Astrocyte (in vitro differentiated cells and primary cell): ENCODE measurements at regions not wholly inside any gene's neighbourhood (a gene's known extent, or its start where the extent isn't known, plus 50 kb on each side); places are given as distances from the start of the nearest gene placed in this dataset.

Experiments used
- DNase-seq: peaks from one replicate; pipeline ENCODE4 v3.0.0-alpha.2; 2010; ENCODE audit warnings: low read depth
- FAIRE-seq: peaks from 2 replicates; lab custom pipeline; 2011; peaks lifted over from hg19 to GRCh38; lab: Jason Lieb, UNC
- H2AFZ ChIP-seq: 2 replicates; pipeline ENCODE4 v1.6.0; 2012; ENCODE audit warnings: low read depth, low read length, inconsistent platforms
- H3K27ac ChIP-seq: 2 replicates; pipeline ENCODE4 v1.5.1; 2011; ENCODE audit warnings: low read depth, low read length, inconsistent platforms
- H3K27me3 ChIP-seq: 2 replicates; pipeline ENCODE4 v1.6.0; 2011; ENCODE audit warnings: low read length, inconsistent platforms; ENCODE audit not compliant: insufficient read depth
- H3K36me3 ChIP-seq: 2 replicates; pipeline ENCODE4 v1.5.1; 2011; ENCODE audit warnings: low read length, inconsistent platforms; ENCODE audit not compliant: insufficient read depth
- H3K4me1 ChIP-seq: 2 replicates; pipeline ENCODE4 v1.5.1; 2011; ENCODE audit warnings: low read length, inconsistent platforms; ENCODE audit not compliant: insufficient read depth
- H3K4me2 ChIP-seq: 2 replicates; pipeline ENCODE4 v1.6.0; 2012; ENCODE audit warnings: low read length, inconsistent platforms
- H3K4me3 ChIP-seq: 2 replicates; pipeline ENCODE4 v1.5.1; 2011; ENCODE audit warnings: low read depth, mild to moderate bottlenecking, low read length, inconsistent platforms; ENCODE audit not compliant: insufficient read depth
- H3K79me2 ChIP-seq: 2 replicates; pipeline ENCODE4 v1.6.0; 2012; ENCODE audit warnings: mild to moderate bottlenecking, low read length, inconsistent platforms; ENCODE audit not compliant: insufficient read depth
- H3K9ac ChIP-seq: 2 replicates; pipeline ENCODE4 v1.6.0; 2012; ENCODE audit warnings: mild to moderate bottlenecking, low read length, inconsistent platforms
- H3K9me3 ChIP-seq: 2 replicates; pipeline ENCODE4 v1.5.1; 2012; ENCODE audit warnings: low read depth, mild to moderate bottlenecking, low read length, inconsistent platforms; ENCODE audit not compliant: insufficient read depth
- H4K20me1 ChIP-seq: 2 replicates; pipeline ENCODE4 v1.6.0; 2012; ENCODE audit warnings: low read length, inconsistent platforms; ENCODE audit not compliant: insufficient read depth
- H3K27ac Mint-ChIP-seq: one replicate; pipeline ENCODE4 v1.8.0; 2021; ENCODE audit warnings: mild to moderate bottlenecking, mixed read lengths; ENCODE audit not compliant: unreplicated experiment
- H3K27me3 Mint-ChIP-seq: one replicate; pipeline ENCODE4 v1.8.0; 2021; ENCODE audit warnings: low read depth, mixed read lengths; ENCODE audit not compliant: unreplicated experiment
- H3K36me3 Mint-ChIP-seq: one replicate; pipeline ENCODE4 v1.8.0; 2021; ENCODE audit warnings: low read depth, mixed read lengths; ENCODE audit not compliant: unreplicated experiment
- H3K4me1 Mint-ChIP-seq: one replicate; pipeline ENCODE4 v1.8.0; 2021; ENCODE audit warnings: low read depth, mixed read lengths; ENCODE audit not compliant: unreplicated experiment
- H3K4me3 Mint-ChIP-seq: one replicate; pipeline ENCODE4 v1.8.0; 2021; ENCODE audit warnings: mild to moderate bottlenecking, moderate library complexity, mixed read lengths; ENCODE audit not compliant: unreplicated experiment
- H3K9me3 Mint-ChIP-seq: one replicate; pipeline ENCODE4 v1.8.0; 2021; ENCODE audit warnings: mild to moderate bottlenecking, mixed read lengths; ENCODE audit not compliant: unreplicated experiment
- EZH2 ChIP-seq: IDR thresholded peaks from 2 replicates; pipeline ENCODE4 v1.6.1; 2012; ENCODE audit warnings: mild to moderate bottlenecking, low read length, inconsistent platforms; ENCODE audit not compliant: insufficient read depth
- TF ChIP-seq, protein P1 (sequence below): IDR thresholded peaks from 2 replicates; pipeline ENCODE4 v1.5.1; 2011; ENCODE audit warnings: low read depth, mild to moderate bottlenecking, inconsistent platforms, low read length, moderate library complexity; ENCODE audit not compliant: insufficient read depth

DNA sequence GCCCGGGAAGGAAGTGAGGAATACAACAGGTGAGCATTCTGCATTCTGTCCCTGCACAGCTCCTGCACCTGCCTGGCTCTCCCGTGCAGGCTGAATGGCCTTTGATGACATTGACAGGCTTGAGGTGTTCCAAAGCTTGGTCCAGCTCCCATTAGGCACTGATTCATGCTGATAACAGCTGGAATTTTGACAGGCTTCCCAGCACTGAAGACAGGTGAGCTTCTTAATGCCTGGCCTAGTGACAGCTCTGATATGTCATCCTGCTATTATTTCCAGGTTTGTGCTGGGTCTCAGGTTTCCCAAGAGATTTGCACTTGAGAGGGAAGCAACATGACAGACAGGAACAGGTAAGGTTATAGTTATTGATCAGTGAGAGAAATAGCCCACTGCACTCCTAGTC, 58.0 kb upstream of the MTNR1B start:
- H3K79me2 ChIP-seq = no peaks in the 10 kb centered on the region
- FAIRE-seq = no peak
- H3K9me3 Mint-ChIP-seq = no peaks in the 10 kb centered on the region
- H3K27ac Mint-ChIP-seq = no peak overlapping the region
- no peak overlapping the region for H3K4me2 ChIP-seq
- no peak overlapping the region for H3K4me3 ChIP-seq
- H3K9me3 ChIP-seq = no peaks in the 10 kb centered on the region
- no peaks in the 10 kb centered on the region for H3K27me3 ChIP-seq
- H3K4me1 Mint-ChIP-seq = no peaks in the 10 kb centered on the region
- no peaks in the 10 kb centered on the region for H3K36me3 Mint-ChIP-seq
- H3K9ac ChIP-seq = no peak overlapping the region
- H3K27ac ChIP-seq = no peak overlapping the region
- H3K27me3 Mint-ChIP-seq = peaks cover 3% of the 10 kb centered on the region
- H3K4me1 ChIP-seq = no peaks in the 10 kb centered on the region
- TF ChIP-seq, protein P1, sequence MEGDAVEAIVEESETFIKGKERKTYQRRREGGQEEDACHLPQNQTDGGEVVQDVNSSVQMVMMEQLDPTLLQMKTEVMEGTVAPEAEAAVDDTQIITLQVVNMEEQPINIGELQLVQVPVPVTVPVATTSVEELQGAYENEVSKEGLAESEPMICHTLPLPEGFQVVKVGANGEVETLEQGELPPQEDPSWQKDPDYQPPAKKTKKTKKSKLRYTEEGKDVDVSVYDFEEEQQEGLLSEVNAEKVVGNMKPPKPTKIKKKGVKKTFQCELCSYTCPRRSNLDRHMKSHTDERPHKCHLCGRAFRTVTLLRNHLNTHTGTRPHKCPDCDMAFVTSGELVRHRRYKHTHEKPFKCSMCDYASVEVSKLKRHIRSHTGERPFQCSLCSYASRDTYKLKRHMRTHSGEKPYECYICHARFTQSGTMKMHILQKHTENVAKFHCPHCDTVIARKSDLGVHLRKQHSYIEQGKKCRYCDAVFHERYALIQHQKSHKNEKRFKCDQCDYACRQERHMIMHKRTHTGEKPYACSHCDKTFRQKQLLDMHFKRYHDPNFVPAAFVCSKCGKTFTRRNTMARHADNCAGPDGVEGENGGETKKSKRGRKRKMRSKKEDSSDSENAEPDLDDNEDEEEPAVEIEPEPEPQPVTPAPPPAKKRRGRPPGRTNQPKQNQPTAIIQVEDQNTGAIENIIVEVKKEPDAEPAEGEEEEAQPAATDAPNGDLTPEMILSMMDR = no peak
- no peak for TF ChIP-seq EZH2
- DNase-seq = no peak
- no peaks in the 10 kb centered on the region for H3K36me3 ChIP-seq
- H4K20me1 ChIP-seq = no peaks in the 10 kb centered on the region
- no peak overlapping the region for H3K4me3 Mint-ChIP-seq
- H2AFZ ChIP-seq = no peak overlapping the region

DNA sequence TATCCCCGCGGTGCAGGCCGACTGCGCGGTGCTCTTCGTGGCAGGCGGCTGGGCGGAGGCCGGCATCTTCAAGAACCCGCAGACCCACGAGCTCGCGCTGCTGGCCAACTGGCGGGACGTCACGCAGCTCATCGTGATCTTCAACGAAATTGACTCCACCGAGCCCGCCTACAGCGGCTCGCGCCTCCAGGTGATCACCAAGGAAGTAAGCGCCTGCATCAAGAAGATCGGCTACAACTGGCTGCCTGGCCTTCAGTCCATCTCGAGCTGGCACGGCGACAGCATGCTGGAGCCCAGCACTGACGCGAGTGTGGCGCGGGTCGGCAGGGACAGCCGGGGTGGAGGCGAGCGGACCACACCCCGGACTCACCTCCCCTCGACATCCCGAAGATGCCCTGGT, 53.9 kb upstream of the MTNR1B start:
- H3K27me3 ChIP-seq = peaks cover 3% of the 10 kb centered on the region
- FAIRE-seq = no peak
- Mint-ChIP-seq H3K27ac (no peak overlapping the region), H3K4me3 (no peak overlapping the region), H3K27me3 (peaks cover 3% of the 10 kb centered on the region), H3K9me3 (no peaks in the 10 kb centered on the region), H3K36me3 (no peaks in the 10 kb centered on the region), H3K4me1 (peaks cover 8% of the 10 kb centered on the region)
- H2AFZ ChIP-seq = no peak overlapping the region
- H3K36me3 ChIP-seq = no peaks in the 10 kb centered on the region
- no peaks in the 10 kb centered on the region for H3K79me2 ChIP-seq
- no peak overlapping the region for H3K27ac ChIP-seq
- no peaks in the 10 kb centered on the region for H3K9me3 ChIP-seq
- peaks cover 2% of the 10 kb centered on the region for H3K4me1 ChIP-seq
- H3K9ac ChIP-seq = no peak overlapping the region
- H3K4me3 ChIP-seq = no peak overlapping the region
- no peak for DNase-seq
- H3K4me2 ChIP-seq = no peak overlapping the region
- TF ChIP-seq, protein P1 = no peak
- no peak for TF ChIP-seq EZH2
- H4K20me1 ChIP-seq = no peaks in the 10 kb centered on the region

DNA sequence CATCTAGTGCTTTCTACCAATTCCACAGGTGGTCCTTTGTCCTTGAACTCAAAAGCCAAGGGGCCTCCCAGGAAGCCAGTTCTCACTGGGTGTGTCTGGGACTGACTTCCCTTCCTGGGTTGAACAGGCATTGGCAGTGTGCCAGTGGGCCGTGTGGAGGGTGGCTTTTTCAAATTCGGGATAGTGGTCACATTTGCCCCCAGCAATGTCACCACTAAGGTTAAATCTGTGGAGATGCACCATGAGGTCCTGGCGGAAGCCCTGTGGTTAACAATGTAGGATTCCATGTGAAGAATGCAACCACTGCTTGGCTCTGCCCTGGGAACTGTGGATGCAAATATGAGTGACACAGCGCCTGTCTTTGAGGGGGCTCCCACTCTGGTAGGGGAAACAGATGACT, 53.2 kb upstream of the MTNR1B start:
- DNase-seq (no peak), FAIRE-seq (no peak)
- Mint-ChIP-seq H3K36me3 (no peaks in the 10 kb centered on the region), H3K9me3 (no peaks in the 10 kb centered on the region), H3K27ac (no peak overlapping the region), H3K27me3 (peaks cover 3% of the 10 kb centered on the region), H3K4me3 (no peak overlapping the region), H3K4me1 (peaks cover 8% of the 10 kb centered on the region)
- H3K79me2 ChIP-seq = no peaks in the 10 kb centered on the region
- no peak overlapping the region for H3K9ac ChIP-seq
- no peaks in the 10 kb centered on the region for H3K36me3 ChIP-seq
- H3K27me3 ChIP-seq = peaks cover 3% of the 10 kb centered on the region
- H3K27ac ChIP-seq = no peak overlapping the region
- no peak for TF ChIP-seq EZH2
- TF ChIP-seq, protein P1 = no peak
- no peak overlapping the region for H2AFZ ChIP-seq
- H3K4me1 ChIP-seq = peaks cover 2% of the 10 kb centered on the region
- H3K4me2 ChIP-seq = no peak overlapping the region
- H4K20me1 ChIP-seq = no peaks in the 10 kb centered on the region
- H3K9me3 ChIP-seq = no peaks in the 10 kb centered on the region
- no peak overlapping the region for H3K4me3 ChIP-seq
